ENCODE measurements at regions not wholly inside any gene's neighbourhood (a gene's known extent, or its start where the extent isn't known, plus 50 kb on each side); places are given as distances from the start of the nearest gene placed in this dataset.

GRCh38 chr7:1380231-1380815 is 78.9 kb downstream of the MICALL2 start:
- TF ChIP-seq POLR2A (IDR thresholded peaks at IDR 0.05; ENCODE audit: low read depth, low read length) (no peak), POLR2AphosphoS5 (IDR thresholded peaks at IDR 0.05; ENCODE audit: low read depth, low read length) (no peak), PAX5 (IDR thresholded peaks at IDR 0.05; ENCODE audit: insufficient read depth, low read length, severe bottlenecking) (no peak), TAF1 (IDR thresholded peaks at IDR 0.05; ENCODE audit: low read depth, low read length) (no peak)

Measured in GM12891 (cell line).